ENCODE measurements at regions not wholly inside any gene's neighbourhood (a gene's known extent, or its start where the extent isn't known, plus 50 kb on each side); places are given as distances from the start of the nearest gene placed in this dataset.
A peak's percentile ranks its signal among the peaks of the same experiment; 100 is the strongest.

DNA sequence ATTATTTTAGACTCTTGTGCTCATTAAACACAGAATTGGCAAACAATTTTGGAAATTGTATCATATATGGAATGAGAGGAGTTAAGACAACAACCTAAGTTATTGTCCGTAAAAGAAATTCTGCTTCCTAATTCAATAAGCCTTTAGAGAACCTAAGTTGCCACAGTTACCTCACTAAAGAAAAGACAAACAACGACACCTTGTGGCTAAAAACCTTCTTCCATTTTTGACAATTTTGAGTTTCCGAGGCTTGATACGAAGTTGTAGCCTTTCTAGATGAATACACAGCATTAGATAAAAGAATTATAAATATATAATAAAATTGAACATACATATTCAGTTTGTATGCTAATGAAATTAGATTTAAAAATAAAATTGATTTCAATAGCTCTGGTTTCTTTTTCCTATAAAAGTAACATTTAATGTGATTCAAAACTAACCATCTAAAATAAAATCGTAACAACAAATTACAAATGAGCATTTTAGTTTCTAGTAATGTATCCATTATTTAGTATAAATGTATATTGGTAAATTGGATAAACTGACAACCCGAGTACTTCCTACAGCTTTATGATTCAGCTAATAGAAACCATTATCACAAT is 275.1 kb downstream of the GPM6A start:
- DNase-seq (ENCODE audit: extremely low read depth, low read depth) = peak; percentile 8

DNA sequence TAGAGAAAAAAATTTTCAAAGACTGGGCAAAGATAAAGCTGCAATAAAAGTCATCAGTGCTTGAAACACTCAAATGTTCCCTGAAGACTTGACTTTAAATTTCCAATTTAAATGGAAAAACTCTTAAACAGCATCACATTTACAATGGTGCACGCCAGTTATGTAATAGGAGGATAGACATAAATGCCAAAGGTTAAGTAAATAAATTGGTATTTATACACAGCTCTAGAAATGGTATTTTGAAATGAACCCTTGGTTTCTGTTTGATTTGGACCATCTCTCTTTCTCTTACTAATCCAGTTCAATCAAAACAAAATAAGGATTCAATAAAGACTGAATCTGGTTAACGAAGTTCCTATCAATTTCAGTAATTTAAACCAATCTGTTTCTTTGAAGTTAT is 272.6 kb downstream of the GPM6A start:
- TF ChIP-seq CTCF (IDR thresholded peaks at IDR 0.05; ENCODE audit: low read depth, low read length) = no peak
- no peak for DNase-seq (ENCODE audit: extremely low read depth, low read depth)

More for the DNA sequence above, 275.1 kb downstream of the GPM6A start:
- peak; percentile 36 for TF ChIP-seq CTCF (IDR thresholded peaks at IDR 0.05; ENCODE audit: low read depth, low read length)

GRCh38 chr4:175540151-175540550 is 271.9 kb downstream of the GPM6A start:
- no peak for TF ChIP-seq CTCF (IDR thresholded peaks at IDR 0.05; ENCODE audit: low read depth, low read length)

DNA sequence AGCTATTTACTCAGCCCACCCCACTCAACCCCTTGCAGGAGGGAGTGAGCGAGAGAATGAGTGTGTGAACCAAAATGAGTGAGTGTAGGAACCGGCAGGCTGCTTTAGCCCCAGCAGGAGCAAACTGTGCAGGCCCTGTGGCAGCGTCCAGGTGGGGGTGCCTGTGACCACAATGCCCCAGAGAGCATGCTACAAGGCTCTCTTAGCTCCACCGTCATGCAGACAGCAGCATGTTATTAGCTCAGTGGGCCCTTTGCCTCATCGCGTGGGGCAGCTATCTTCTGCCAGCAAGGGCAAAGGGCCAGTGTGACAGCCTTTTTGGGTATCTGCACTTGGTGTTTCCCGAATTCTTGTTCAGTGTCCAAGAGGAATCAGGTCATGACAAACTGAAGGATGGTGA is 271.3 kb downstream of the GPM6A start:
- DNase-seq (ENCODE audit: extremely low read depth, low read depth) = no peak
- no peak for TF ChIP-seq CTCF (IDR thresholded peaks at IDR 0.05; ENCODE audit: low read depth, low read length)

More at GRCh38 chr4:175540151-175540550, 271.9 kb downstream of the GPM6A start:
- no peak for DNase-seq (ENCODE audit: extremely low read depth, low read depth)

DNA sequence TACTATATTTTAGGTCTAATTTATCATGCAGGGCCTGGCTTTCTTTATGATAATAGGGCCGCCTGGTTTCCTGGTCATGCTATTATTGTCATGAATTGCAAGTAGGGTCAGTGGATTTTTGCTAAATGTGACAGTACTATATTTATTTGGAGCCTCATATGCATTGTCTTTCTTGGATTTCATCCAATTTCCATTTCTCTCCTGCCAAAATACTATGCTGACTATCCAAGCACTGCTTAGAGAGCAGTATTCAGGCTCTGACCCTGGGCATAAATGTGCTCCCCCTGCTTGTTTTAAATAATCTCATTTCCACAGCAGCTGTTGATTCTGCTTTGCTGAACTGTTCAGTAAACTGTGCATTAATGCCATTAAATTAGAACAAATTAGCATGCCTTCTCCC is 269.3 kb downstream of the GPM6A start:
- TF ChIP-seq CTCF (IDR thresholded peaks at IDR 0.05; ENCODE audit: low read depth, low read length) = no peak
- DNase-seq (ENCODE audit: extremely low read depth, low read depth) = no peak

GRCh38 chr4:175559126-175559525 is 252.9 kb downstream of the GPM6A start:
- TF ChIP-seq CTCF (IDR thresholded peaks at IDR 0.05; ENCODE audit: low read depth, low read length) = no peak
- DNase-seq (ENCODE audit: extremely low read depth, low read depth) = no peak

GRCh38 chr4:175559526-175559925 is 252.5 kb downstream of the GPM6A start:
- TF ChIP-seq CTCF (IDR thresholded peaks at IDR 0.05; ENCODE audit: low read depth, low read length) = no peak
- DNase-seq (ENCODE audit: extremely low read depth, low read depth) = no peak

All from AG09319 (cell line).